ENCODE measurements at regions not wholly inside any gene's neighbourhood (a gene's known extent, or its start where the extent isn't known, plus 50 kb on each side); places are given as distances from the start of the nearest gene placed in this dataset.

DNA sequence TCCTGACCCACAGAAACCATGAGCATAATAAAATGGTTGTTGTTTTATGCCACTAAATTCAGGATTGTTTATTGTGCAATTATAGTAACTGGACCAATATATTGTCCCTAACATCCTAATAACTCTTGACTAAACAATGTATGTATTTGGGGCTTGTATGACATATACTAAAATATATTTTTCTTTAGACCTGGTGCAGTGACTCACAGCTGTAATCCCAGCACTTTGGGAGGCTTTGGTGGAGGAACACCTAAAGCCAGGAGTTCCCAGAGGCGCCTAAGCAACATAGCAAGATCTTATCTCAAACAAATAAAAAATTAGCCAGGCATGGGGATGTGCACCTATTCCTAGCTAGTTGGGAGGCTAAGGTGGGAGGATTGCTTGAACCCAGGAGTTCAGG, 180.4 kb downstream of the SUCNR1 start:
- TF ChIP-seq, protein P1, sequence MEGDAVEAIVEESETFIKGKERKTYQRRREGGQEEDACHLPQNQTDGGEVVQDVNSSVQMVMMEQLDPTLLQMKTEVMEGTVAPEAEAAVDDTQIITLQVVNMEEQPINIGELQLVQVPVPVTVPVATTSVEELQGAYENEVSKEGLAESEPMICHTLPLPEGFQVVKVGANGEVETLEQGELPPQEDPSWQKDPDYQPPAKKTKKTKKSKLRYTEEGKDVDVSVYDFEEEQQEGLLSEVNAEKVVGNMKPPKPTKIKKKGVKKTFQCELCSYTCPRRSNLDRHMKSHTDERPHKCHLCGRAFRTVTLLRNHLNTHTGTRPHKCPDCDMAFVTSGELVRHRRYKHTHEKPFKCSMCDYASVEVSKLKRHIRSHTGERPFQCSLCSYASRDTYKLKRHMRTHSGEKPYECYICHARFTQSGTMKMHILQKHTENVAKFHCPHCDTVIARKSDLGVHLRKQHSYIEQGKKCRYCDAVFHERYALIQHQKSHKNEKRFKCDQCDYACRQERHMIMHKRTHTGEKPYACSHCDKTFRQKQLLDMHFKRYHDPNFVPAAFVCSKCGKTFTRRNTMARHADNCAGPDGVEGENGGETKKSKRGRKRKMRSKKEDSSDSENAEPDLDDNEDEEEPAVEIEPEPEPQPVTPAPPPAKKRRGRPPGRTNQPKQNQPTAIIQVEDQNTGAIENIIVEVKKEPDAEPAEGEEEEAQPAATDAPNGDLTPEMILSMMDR (IDR thresholded peaks at IDR 0.05): no peak
- TF ChIP-seq POLR2A (IDR thresholded peaks at IDR 0.05) (no peak), POLR2AphosphoS5 (IDR thresholded peaks at IDR 0.05) (no peak)
